GM12878 (cell line): ENCODE measurements at regions not wholly inside any gene's neighbourhood (a gene's known extent, or its start where the extent isn't known, plus 50 kb on each side); places are given as distances from the start of the nearest gene placed in this dataset.

Experiments used
- ATAC-seq: fragments of 200-7000 bp; cut with Tn5 transposase; 3 replicates; pipeline ENCODE4 v1.9.1; 2020; ENCODE audit warnings: mild to moderate bottlenecking, moderate library complexity
- BruUV-seq: library from RNA; stranded (reverse); fragments of 400-500 nt; replicated peaks from 2 replicates; lab custom pipeline; 2021; lab: Mats Ljungman, UMichigan
- CTCF ChIA-PET: fragments of 300-600 bp; sonication (Branson Sonifier 250); formaldehyde crosslinking; extraction: SDS; loops from one replicate; lab custom pipeline; 2021; ENCODE audit warnings: inconsistent platforms; lab: Yijun Ruan, JAX
- POLR2A ChIA-PET: fragments of 350-600 bp; formaldehyde crosslinking; extraction: SDS; loops from one replicate; lab custom pipeline; 2021; ENCODE audit warnings: inconsistent platforms; lab: Charles Lee
- RAD21 ChIA-PET: fragments of 300-600 bp; sonication (Branson Sonifier 250); formaldehyde crosslinking; loops from one replicate; lab custom pipeline; 2023; ENCODE audit warnings: antibody characterized with exemption; ENCODE audit not compliant: unreplicated experiment; lab: Charles Lee
- SMC1A ChIA-PET: fragments of 300-600 bp; sonication (Branson Sonifier 250); formaldehyde crosslinking; loops from one replicate; lab custom pipeline; 2023; ENCODE audit not compliant: unreplicated experiment, uncharacterized antibody; lab: Charles Lee
- DNase-seq: peaks from one replicate; pipeline ENCODE4 v3.0.0-alpha.2; 2011; ENCODE audit warnings: low read depth, low spot score
- FAIRE-seq: peaks from 3 replicates; lab custom pipeline; 2011; peaks lifted over from hg19 to GRCh38; lab: Jason Lieb, UNC
- H2AFZ ChIP-seq: 2 replicates; pipeline ENCODE4 v1.6.0; 2011; ENCODE audit warnings: low read depth, low read length, control low read depth; ENCODE audit not compliant: control insufficient read depth
- H3K27ac ChIP-seq: 2 replicates; pipeline ENCODE4 v1.5.1; 2011; ENCODE audit warnings: control low read depth; ENCODE audit not compliant: control insufficient read depth, insufficient read depth
- H3K27me3 ChIP-seq, 2 experiments: replicated peaks in 1 of 2; 2 replicates each; pipeline versions ENCODE4 v1.6.0 to v1.6.1; 2011; ENCODE audit warnings: low read length in 1 of 2; ENCODE audit not compliant: control insufficient read depth in 2 of 2, insufficient read depth in 2 of 2
- H3K36me3 ChIP-seq, 2 experiments: 2 replicates each; pipeline ENCODE4 v1.5.1; 2011; ENCODE audit warnings: low read length in 1 of 2; ENCODE audit not compliant: control insufficient read depth in 2 of 2, insufficient read depth in 2 of 2
- H3K4me1 ChIP-seq: 2 replicates; pipeline ENCODE4 v1.6.1; 2011; ENCODE audit warnings: mild to moderate bottlenecking, low read length, moderate library complexity, mixed read lengths; ENCODE audit not compliant: control insufficient read depth, insufficient read depth
- H3K4me2 ChIP-seq: 2 replicates; pipeline ENCODE4 v1.6.0; 2011; ENCODE audit warnings: control low read depth; ENCODE audit not compliant: control insufficient read depth, insufficient read depth
- H3K4me3 ChIP-seq: fragments of 200-600 bp; sonication (generic); 2 replicates; pipeline ENCODE4 v1.5.1; 2016
- H3K79me2 ChIP-seq: 2 replicates; pipeline ENCODE4 v1.6.0; 2011; ENCODE audit warnings: low read length; ENCODE audit not compliant: control insufficient read depth, insufficient read depth
- H3K9ac ChIP-seq: 2 replicates; pipeline ENCODE4 v1.8.0; 2011; ENCODE audit warnings: low read length, control low read depth, mixed read lengths; ENCODE audit not compliant: control insufficient read depth, insufficient read depth
- H3K9me3 ChIP-seq: replicated peaks from 3 replicates; pipeline ENCODE4 v1.5.1; 2011; ENCODE audit warnings: mild to moderate bottlenecking, low read length; ENCODE audit not compliant: control insufficient read depth, insufficient read depth
- H4K20me1 ChIP-seq: 2 replicates; pipeline ENCODE4 v1.6.0; 2011; ENCODE audit not compliant: control insufficient read depth, insufficient read depth
- EED ChIP-seq: sonication (generic); IDR thresholded peaks from 2 replicates; pipeline ENCODE4 v1.6.1; 2016; ENCODE audit warnings: antibody characterized with exemption, low read depth
- MEF2A ChIP-seq: IDR thresholded peaks from 2 replicates; pipeline ENCODE4 v1.6.1; 2011; ENCODE audit warnings: low read depth, mild to moderate bottlenecking, low read length, moderate library complexity; ENCODE audit not compliant: insufficient read depth
- MTA2 ChIP-seq: fragments of 450-650 bp; IDR thresholded peaks from 2 replicates; pipeline ENCODE4 v1.6.1; 2016; ENCODE audit warnings: low read depth, mild to moderate bottlenecking, moderate library complexity
- NFYB ChIP-seq: IDR thresholded peaks from 2 replicates; pipeline ENCODE4 v1.6.1; 2011; ENCODE audit warnings: low read depth, mild to moderate bottlenecking, low read length, improper control_type of control experiment, moderate library complexity; ENCODE audit not compliant: insufficient read depth
- WGBS: methylation state at CpG from one replicate; pipeline ENCODE4 v1.1.6; 2016; ENCODE audit warnings: low lambda C conversion rate; ENCODE audit not compliant: insufficient replicate concordance, insufficient coverage; ENCODE audit errors: missing lambda C conversion rate; 5-methylcytosine and 5-hydroxymethylcytosine counted together
- in situ Hi-C: fragments of 300-500 bp; cut with MboI; formaldehyde crosslinking; loops from 9 replicates; pipeline ENCODE4 v1.14.3; 2018; ENCODE audit warnings: mixed read lengths
- intact Hi-C: fragments of 100-400 bp; cut with micrococcal nuclease; formaldehyde crosslinking; loops from one replicate; pipeline ENCODE4 v1.14.2; 2022; ENCODE audit not compliant: unreplicated experiment
- TF ChIP-seq, protein P1 (sequence below): IDR thresholded peaks from 2 replicates; pipeline ENCODE4 v1.6.1; 2012; ENCODE audit warnings: low read depth, low read length, improper control_type of control experiment

DNA sequence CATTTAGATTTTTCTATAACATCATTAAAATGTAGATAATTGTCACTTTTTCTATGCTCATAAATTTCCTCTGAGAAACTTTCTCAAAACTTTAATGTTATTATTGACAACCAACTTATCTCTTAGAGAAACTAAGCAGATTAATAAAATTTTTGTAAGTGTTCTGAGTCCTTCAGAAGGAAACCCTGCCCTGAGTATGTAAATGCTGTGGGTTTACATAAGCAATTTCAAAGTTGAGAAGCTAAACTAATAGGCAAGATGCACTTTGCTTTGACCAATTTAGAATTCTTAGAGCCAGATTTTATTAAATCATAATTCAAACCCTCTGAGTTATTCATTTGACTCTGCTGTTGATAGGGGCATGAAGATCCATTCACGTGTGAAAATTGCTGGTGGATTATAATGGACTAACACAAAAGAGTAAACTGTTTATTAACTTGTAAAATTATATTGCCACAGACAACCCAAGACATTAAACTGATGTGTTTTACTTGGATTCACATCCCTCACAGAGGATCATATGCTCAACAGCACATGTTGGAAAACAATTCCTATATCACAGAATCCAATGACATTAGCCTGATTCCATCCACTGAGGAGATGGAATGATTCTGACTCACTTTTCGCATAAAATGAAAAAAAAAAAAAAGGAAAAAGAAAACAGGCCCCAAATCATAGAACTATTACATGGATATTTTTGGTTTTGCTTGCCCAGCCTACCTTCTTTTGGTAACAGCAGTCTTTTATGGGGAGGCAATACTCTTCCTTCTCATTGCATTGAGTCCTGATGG is 453.7 kb upstream of the HTR2A start:
- RAD21 ChIA-PET = interaction anchor here (0.6 kb wide), 1 partner anchor 13 kb away, joined by 3 read pairs; no protein-coding TSS in a partner anchor
- H3K27me3 ChIP-seq = no peaks in the 10 kb centered on the region
- no peaks in the 10 kb centered on the region for H3K36me3 ChIP-seq
- H3K4me1 ChIP-seq = no peaks in the 10 kb centered on the region
- no peaks in the 10 kb centered on the region for H4K20me1 ChIP-seq
- in situ Hi-C loops = no loop called here
- H3K4me2 ChIP-seq = no peak overlapping the region
- no peak for TF ChIP-seq MTA2
- TF ChIP-seq MEF2A = no peak
- TF ChIP-seq, all 136 proteins: peak for 0
- FAIRE-seq = no peak
- ChIA-PET POLR2A (no interaction called here), CTCF (interaction anchor here (0.9 to 1.0 kb wide), 2 partner anchors 9 to 39 kb away, joined by 4 read pairs; no protein-coding TSS in a partner anchor), SMC1A (interaction anchor here (0.6 kb wide), 2 partner anchors 62 to 399 kb away, joined by 3 to 4 read pairs; no protein-coding TSS in a partner anchor)
- no TSS peak for BruUV-seq
- WGBS = 25% methylated on average over 2 of the region's 2 CpGs
- intact Hi-C loops = no loop called here
- ATAC-seq = no peak
- H3K27ac ChIP-seq = no peak overlapping the region
- no peak overlapping the region for H3K9ac ChIP-seq
- H3K79me2 ChIP-seq = no peaks in the 10 kb centered on the region
- H2AFZ ChIP-seq = no peak overlapping the region
- DNase-seq = no peak
- no peak overlapping the region for H3K4me3 ChIP-seq
- H3K9me3 ChIP-seq = no peaks in the 10 kb centered on the region

DNA sequence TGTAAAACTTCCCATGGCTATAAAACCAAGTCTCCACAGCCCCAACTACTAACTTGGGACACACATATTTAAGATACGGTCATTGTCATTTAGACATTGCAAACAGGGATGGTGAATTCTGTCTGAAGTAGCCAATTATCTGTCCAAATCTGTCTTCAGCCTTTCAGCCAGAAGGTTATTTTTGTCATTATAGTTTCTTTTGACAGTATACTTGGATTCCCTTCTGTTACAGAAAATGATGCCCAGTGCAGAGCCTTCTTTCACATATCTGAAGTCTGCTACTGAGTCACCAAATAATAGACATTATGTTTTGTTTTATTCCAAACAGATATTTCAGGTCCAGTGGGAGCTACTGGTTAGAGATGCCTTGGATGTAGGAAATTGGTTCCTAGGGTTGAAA is 452.4 kb upstream of the HTR2A start:
- Histone ChIP-seq H3K79me2 (no peaks in the 10 kb centered on the region), H3K9me3 (no peaks in the 10 kb centered on the region), H3K9ac (no peak overlapping the region), H4K20me1 (no peaks in the 10 kb centered on the region), H3K27ac (no peak overlapping the region), H3K4me1 (no peaks in the 10 kb centered on the region), H3K4me3 (no peak overlapping the region), H3K4me2 (no peak overlapping the region), H3K27me3 (no peaks in the 10 kb centered on the region), H3K36me3 (no peaks in the 10 kb centered on the region), H2AFZ (no peak overlapping the region)
- no TSS peak for BruUV-seq
- POLR2A ChIA-PET = no interaction called here
- DNase-seq (no peak), ATAC-seq (no peak), FAIRE-seq (no peak)
- SMC1A ChIA-PET = no interaction called here
- in situ Hi-C loops = no loop called here
- RAD21 ChIA-PET = no interaction called here
- CTCF ChIA-PET = no interaction called here
- 36% methylated on average over 1 of the region's 1 CpG for WGBS
- intact Hi-C loops = no loop called here
- TF ChIP-seq EED = no peak
- TF ChIP-seq NFYB = no peak
- TF ChIP-seq, protein P1, sequence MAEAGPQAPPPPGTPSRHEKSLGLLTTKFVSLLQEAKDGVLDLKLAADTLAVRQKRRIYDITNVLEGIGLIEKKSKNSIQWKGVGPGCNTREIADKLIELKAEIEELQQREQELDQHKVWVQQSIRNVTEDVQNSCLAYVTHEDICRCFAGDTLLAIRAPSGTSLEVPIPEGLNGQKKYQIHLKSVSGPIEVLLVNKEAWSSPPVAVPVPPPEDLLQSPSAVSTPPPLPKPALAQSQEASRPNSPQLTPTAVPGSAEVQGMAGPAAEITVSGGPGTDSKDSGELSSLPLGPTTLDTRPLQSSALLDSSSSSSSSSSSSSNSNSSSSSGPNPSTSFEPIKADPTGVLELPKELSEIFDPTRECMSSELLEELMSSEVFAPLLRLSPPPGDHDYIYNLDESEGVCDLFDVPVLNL = no peak
